Psoas muscle (tissue), 7 donors: ENCODE measurements at regions not wholly inside any gene's neighbourhood (a gene's known extent, or its start where the extent isn't known, plus 50 kb on each side); places are given as distances from the start of the nearest gene placed in this dataset.
"Not testable (repeated sequence)": the region's sequence is repeated elsewhere in the genome, so short reads cannot be mapped to it uniquely, and the experiment has no call there.

Experiments
- ATAC-seq, 4 donors: fragments of 200-7000 bp; cut with Tn5 transposase; one replicate each; pipeline ENCODE4 v1.9.1; 2020; ENCODE audit warnings: moderate library complexity in 3 of 4, mild to moderate bottlenecking in 2 of 4
- DNase-seq, 2 donors: peaks; one replicate each; pipeline ENCODE4 v3.0.0-alpha.2; 2020
- H3K27ac ChIP-seq: fragments of 200-600 bp; one replicate; pipeline ENCODE4 v1.8.0; 2022
- H3K27me3 ChIP-seq, 3 donors: fragments of 200-600 bp in 1 of 3; one replicate each; pipeline versions ENCODE4 v1.6.1 to v1.8.0; 2013 to 2022; ENCODE audit warnings: low read length in 2 of 3, mild to moderate bottlenecking in 2 of 3, moderate library complexity in 1 of 3; ENCODE audit not compliant: insufficient read depth in 3 of 3
- H3K36me3 ChIP-seq, 2 donors: fragments of 200-600 bp in 1 of 2; one replicate each; pipeline versions ENCODE4 v1.6.1 to v1.8.0; 2013 to 2022; ENCODE audit warnings: low read depth in 1 of 2, mild to moderate bottlenecking in 1 of 2, moderate library complexity in 1 of 2; ENCODE audit not compliant: insufficient read depth in 1 of 2
- H3K4me1 ChIP-seq: fragments of 200-600 bp; one replicate; pipeline ENCODE4 v1.8.0; 2022
- H3K4me3 ChIP-seq: fragments of 200-600 bp; one replicate; pipeline ENCODE4 v1.8.0; 2022; ENCODE audit warnings: mild to moderate bottlenecking
- H3K9me3 ChIP-seq: fragments of 200-600 bp; one replicate; pipeline ENCODE4 v1.8.0; 2022
- CTCF ChIP-seq: fragments of 200-600 bp; IDR thresholded peaks from one replicate; pipeline ENCODE4 v1.8.0; 2022; ENCODE audit warnings: antibody characterized with exemption
- WGBS, 3 donors: extraction: QIAGEN DNeasy Blood & Tissue Kit; methylation state at CpG; one replicate each; pipeline versions ENCODE4 v1.1.6 to v1.1.7; 2013; 5-methylcytosine and 5-hydroxymethylcytosine counted together
- intact Hi-C, 2 donors: fragments of 100-400 bp; cut with DNase I; formaldehyde crosslinking; loops; one replicate each; pipeline versions ENCODE4 v1.11.0 to v1.14.2; 2022
- donor health status: healthy with polysubstance abuse.
- donor health status: DM: no; HTN: no; CAD: no; lungs with moderate emphysema.
- donor health status: Bipolar disorder and iron deficiency.
- donor health status: healthy.
- donor health status: DM: yes; HTN: yes; CAD: no.
- donor health status: DM: no; HTN: no; CAD: no.
- donor health status: DM: yes; HTN: yes; CAD: no.

DNA sequence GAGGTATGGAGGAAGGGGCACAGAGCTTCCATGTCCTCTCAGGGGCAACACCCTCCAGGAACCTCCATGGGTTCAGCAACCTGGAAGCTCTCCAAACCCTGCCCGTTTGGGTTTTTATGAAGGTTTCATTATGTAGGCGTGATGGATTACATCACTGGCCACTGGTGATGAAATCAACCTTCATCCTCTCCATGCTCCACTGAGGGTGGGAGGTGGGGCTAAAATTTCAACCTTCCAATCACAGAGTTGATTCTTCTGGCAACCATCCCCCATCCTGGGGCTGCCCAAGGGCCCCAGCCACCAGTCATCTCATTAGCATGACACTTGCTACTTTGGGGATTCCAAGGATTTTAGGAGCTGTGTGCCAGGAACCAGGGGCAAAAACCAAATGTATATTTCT, 90.1 kb downstream of the TEX36 start:
- no peaks in the 10 kb centered on the region for H3K9me3 ChIP-seq
- intact Hi-C loops: no loop called here
- H3K27me3 ChIP-seq: no peaks in the 10 kb centered on the region
- TF ChIP-seq CTCF: no peak
- no peak overlapping the region for H3K27ac ChIP-seq
- ATAC-seq: no peak
- H3K4me1 ChIP-seq: no peaks in the 10 kb centered on the region
- no peak overlapping the region for H3K4me3 ChIP-seq
- no peaks in the 10 kb centered on the region for H3K36me3 ChIP-seq
- DNase-seq: no peak
- WGBS, 3 donors: 55 to 78% (median 72%) methylated on average over 2 of the region's 2 CpGs

DNA sequence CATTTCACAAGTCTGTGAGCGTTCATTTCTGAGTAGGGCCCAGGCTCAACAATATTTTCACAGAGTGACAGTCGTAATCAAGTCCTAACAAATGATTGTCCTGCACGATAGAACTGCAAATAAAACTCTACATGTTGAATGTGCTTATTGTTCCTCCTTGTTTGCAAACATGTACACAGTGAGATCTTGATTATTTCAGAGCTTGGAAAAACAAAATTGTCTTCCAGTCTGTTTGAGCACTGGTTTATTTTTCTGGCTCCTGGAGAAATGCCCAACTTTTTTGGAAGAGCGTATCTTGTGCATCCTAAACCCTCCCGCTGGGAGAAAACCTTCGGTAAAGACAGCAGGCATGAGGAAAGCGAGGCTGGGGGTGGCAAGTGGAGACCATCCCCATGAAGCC, 91.1 kb downstream of the TEX36 start:
- ATAC-seq: no peak
- Histone ChIP-seq H3K27ac (no peak overlapping the region), H3K27me3 (no peaks in the 10 kb centered on the region), H3K4me3 (no peak overlapping the region), H3K4me1 (no peaks in the 10 kb centered on the region), H3K9me3 (no peaks in the 10 kb centered on the region), H3K36me3 (no peaks in the 10 kb centered on the region)
- intact Hi-C loops: no loop called here
- 64 to 69% (median 68%) methylated on average over 7 of the region's 7 CpGs for WGBS, 3 donors
- no peak for TF ChIP-seq CTCF
- DNase-seq: no peak

DNA sequence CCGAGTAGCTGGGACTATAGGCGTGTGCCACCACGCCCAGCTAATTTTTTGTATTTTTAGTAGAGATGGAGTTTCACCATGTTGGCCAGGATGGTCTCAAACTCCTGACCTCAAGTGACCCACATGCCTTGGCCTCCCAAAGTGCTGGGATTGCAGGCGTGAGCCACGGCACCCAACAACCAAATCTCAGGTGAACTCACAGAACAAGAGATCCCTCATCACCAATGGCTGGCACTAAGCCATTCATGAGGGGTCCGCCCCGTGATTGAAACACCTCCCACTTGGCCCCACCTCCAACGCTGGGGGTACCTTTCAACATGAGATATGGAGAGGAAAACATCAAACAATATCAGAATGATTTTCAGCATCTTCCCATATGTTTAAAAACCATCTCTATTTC, 94.2 kb downstream of the TEX36 start:
- H3K27ac ChIP-seq, intact Hi-C loops, H3K27me3 ChIP-seq, ATAC-seq, DNase-seq, H3K36me3 ChIP-seq, H3K4me3 ChIP-seq, H3K4me1 ChIP-seq, H3K9me3 ChIP-seq: not testable (repeated sequence)
- WGBS, 3 donors: 75 to 86% (median 83%) methylated on average over 8 of the region's 8 CpGs

- Histone ChIP-seq H3K9me3 (no peaks in the 10 kb centered on the region), H3K27me3 (peaks cover 0 to 2% (median 0%) of the 10 kb centered on the region in 3 donors), H3K27ac (no peak overlapping the region), H3K36me3 (no peaks in the 10 kb centered on the region), H3K4me1 (no peaks in the 10 kb centered on the region), H3K4me3 (no peak overlapping the region)
- TF ChIP-seq CTCF: no peak
- ATAC-seq: no peak
- intact Hi-C loops: no loop called here
- no peak for DNase-seq
- WGBS, 3 donors: 80 to 87% (median 83%) methylated on average over 4 of the region's 4 CpGs
Measured at GRCh38 chr10:125584954-125585353, 98.0 kb downstream of the TEX36 start.

GRCh38 chr10:125578658-125579315, 104.2 kb downstream of the TEX36 start:
- no peaks in the 10 kb centered on the region for H3K9me3 ChIP-seq
- 58 to 69% (median 61%) methylated on average over 7 of the region's 7 CpGs for WGBS, 3 donors
- no peak overlapping the region for H3K27ac ChIP-seq
- intact Hi-C loops: no loop called here
- no peaks in the 10 kb centered on the region for H3K4me1 ChIP-seq
- ATAC-seq (no peak), DNase-seq (no peak)
- no peak overlapping the region for H3K4me3 ChIP-seq
- no peak for TF ChIP-seq CTCF
- peaks cover 0 to 2% (median 0%) of the 10 kb centered on the region in 3 donors for H3K27me3 ChIP-seq
- no peaks in the 10 kb centered on the region for H3K36me3 ChIP-seq
